Colonic mucosa (tissue), 4 donors: ENCODE measurements at regions not wholly inside any gene's neighbourhood (a gene's known extent, or its start where the extent isn't known, plus 50 kb on each side); places are given as distances from the start of the nearest gene placed in this dataset.

ENCODE experiments used
- DNase-seq: peaks from one replicate; pipeline ENCODE4 v3.0.0-alpha.2; 2020
- H3K27ac ChIP-seq: fragments of 200-600 bp; one replicate; pipeline ENCODE4 v1.8.0; 2021
- H3K27me3 ChIP-seq: fragments of 200-600 bp; one replicate; pipeline ENCODE4 v1.8.0; 2021
- H3K36me3 ChIP-seq: fragments of 200-600 bp; one replicate; pipeline ENCODE4 v1.8.0; 2021
- H3K4me1 ChIP-seq: fragments of 200-600 bp; one replicate; pipeline ENCODE4 v1.8.0; 2021; ENCODE audit warnings: mild to moderate bottlenecking
- H3K4me3 ChIP-seq: fragments of 200-600 bp; one replicate; pipeline ENCODE4 v1.8.0; 2021
- H3K9ac ChIP-seq, 2 donors: one replicate each; pipeline ENCODE4 v1.7.0; 2013; ENCODE audit warnings: control low read depth in 2 of 2, low read depth in 2 of 2, low read length in 2 of 2
- H3K9me3 ChIP-seq: fragments of 200-600 bp; one replicate; pipeline ENCODE4 v1.8.0; 2021
- CTCF ChIP-seq: fragments of 200-600 bp; IDR thresholded peaks from one replicate; pipeline ENCODE4 v1.8.0; 2022; ENCODE audit warnings: antibody characterized with exemption, mild to moderate bottlenecking
- intact Hi-C: fragments of 100-400 bp; cut with DNase I; formaldehyde crosslinking; loops from one replicate; pipeline ENCODE4 v1.14.1; 2022
- donor health status: healthy.
- donor health status: DM: no; HTN: no; CAD: no.
- donor health status: DM: no; HTN: no; CAD: no.

- H3K27ac ChIP-seq, result no peak overlapping the region
- DNase-seq, result no peak
- no peaks in the 10 kb centered on the region for H3K27me3 ChIP-seq
- no peaks in the 10 kb centered on the region for H3K36me3 ChIP-seq
- no peak for TF ChIP-seq CTCF
- intact Hi-C loops, result no loop called here
- no peak overlapping the region for H3K9ac ChIP-seq
- H3K4me3 ChIP-seq, result no peak overlapping the region
- H3K4me1 ChIP-seq, result no peaks in the 10 kb centered on the region
- no peaks in the 10 kb centered on the region for H3K9me3 ChIP-seq
Measured at GRCh38 chr18:73315381-73315780, 447.6 kb upstream of the NETO1 start.

- Histone ChIP-seq H3K36me3 (no peaks in the 10 kb centered on the region), H3K4me1 (no peaks in the 10 kb centered on the region), H3K9me3 (no peaks in the 10 kb centered on the region), H3K27me3 (no peaks in the 10 kb centered on the region), H3K27ac (no peak overlapping the region), H3K4me3 (no peak overlapping the region), H3K9ac (no peak overlapping the region)
- no peak for TF ChIP-seq CTCF
- intact Hi-C loops, result no loop called here
- no peak for DNase-seq
Measured at GRCh38 chr18:73313476-73313875, 445.7 kb upstream of the NETO1 start.

- intact Hi-C loops, result no loop called here
- no peak for TF ChIP-seq CTCF
- no peaks in the 10 kb centered on the region for H3K36me3 ChIP-seq
- no peak for DNase-seq
- H3K27ac ChIP-seq, result no peak overlapping the region
- no peak overlapping the region for H3K9ac ChIP-seq
- H3K4me1 ChIP-seq, result no peaks in the 10 kb centered on the region
- H3K27me3 ChIP-seq, result no peaks in the 10 kb centered on the region
- no peak overlapping the region for H3K4me3 ChIP-seq
- no peaks in the 10 kb centered on the region for H3K9me3 ChIP-seq
Measured at GRCh38 chr18:73296686-73297085, 428.9 kb upstream of the NETO1 start.

- H3K4me1 ChIP-seq, result no peaks in the 10 kb centered on the region
- intact Hi-C loops, result no loop called here
- no peaks in the 10 kb centered on the region for H3K27me3 ChIP-seq
- no peak for TF ChIP-seq CTCF
- H3K4me3 ChIP-seq, result no peak overlapping the region
- no peak for DNase-seq
- no peak overlapping the region for H3K9ac ChIP-seq
- no peaks in the 10 kb centered on the region for H3K36me3 ChIP-seq
- H3K27ac ChIP-seq, result no peak overlapping the region
- H3K9me3 ChIP-seq, result no peaks in the 10 kb centered on the region
Measured at GRCh38 chr18:73292156-73292555, 424.4 kb upstream of the NETO1 start.

- no peaks in the 10 kb centered on the region for H3K4me1 ChIP-seq
- H3K4me3 ChIP-seq, result no peak overlapping the region
- no peak for DNase-seq
- H3K27me3 ChIP-seq, result no peaks in the 10 kb centered on the region
- no peak overlapping the region for H3K9ac ChIP-seq
- no peak for TF ChIP-seq CTCF
- H3K9me3 ChIP-seq, result no peaks in the 10 kb centered on the region
- intact Hi-C loops, result no loop called here
- H3K36me3 ChIP-seq, result no peaks in the 10 kb centered on the region
- H3K27ac ChIP-seq, result no peak overlapping the region
Measured at GRCh38 chr18:73288813-73289212, 421.0 kb upstream of the NETO1 start.

GRCh38 chr18:73286584-73286983 is 418.8 kb upstream of the NETO1 start:
- Histone ChIP-seq H3K9ac (no peak overlapping the region), H3K27ac (no peak overlapping the region), H3K4me3 (no peak overlapping the region), H3K27me3 (no peaks in the 10 kb centered on the region), H3K9me3 (no peaks in the 10 kb centered on the region), H3K4me1 (no peaks in the 10 kb centered on the region), H3K36me3 (no peaks in the 10 kb centered on the region)
- TF ChIP-seq CTCF, result no peak
- DNase-seq, result no peak
- intact Hi-C loops, result no loop called here
